ENCODE measurements at regions not wholly inside any gene's neighbourhood (a gene's known extent, or its start where the extent isn't known, plus 50 kb on each side); places are given as distances from the start of the nearest gene placed in this dataset.
"Not testable (repeated sequence)": the region's sequence is repeated elsewhere in the genome, so short reads cannot be mapped to it uniquely, and the experiment has no call there.

GRCh38 chr3:59374091-59374817, 324.4 kb upstream of the CFAP20DC start:
- H3K9ac ChIP-seq (ENCODE audit: low read depth, low read length) = no peak overlapping the region
- no peaks in the 10 kb centered on the region for H3K36me3 ChIP-seq (ENCODE audit: insufficient read depth, low read length)
- WGBS = 88% methylated on average over 6 of the region's 6 CpGs
- no peak overlapping the region for H3K27ac ChIP-seq (ENCODE audit: low read depth, low read length)
- no peaks in the 10 kb centered on the region for H3K27me3 ChIP-seq (ENCODE audit: insufficient read depth, low read length)
- H3K4me3 ChIP-seq (ENCODE audit: low read length) = no peak overlapping the region
- peaks cover 5% of the 10 kb centered on the region for H3K4me1 ChIP-seq (ENCODE audit: insufficient read depth, low read length)
- H3K9me3 ChIP-seq (ENCODE audit: insufficient read depth, low read depth, low read length) = no peaks in the 10 kb centered on the region

- H3K4me3 ChIP-seq (ENCODE audit: low read length) = no peak overlapping the region
- WGBS = 61% methylated on average over 3 of the region's 3 CpGs
- H3K9ac ChIP-seq (ENCODE audit: low read depth, low read length) = no peak overlapping the region
- no peaks in the 10 kb centered on the region for H3K9me3 ChIP-seq (ENCODE audit: insufficient read depth, low read depth, low read length)
- H3K27ac ChIP-seq (ENCODE audit: low read depth, low read length) = no peak overlapping the region
- peaks cover 7% of the 10 kb centered on the region for H3K4me1 ChIP-seq (ENCODE audit: insufficient read depth, low read length)
- no peaks in the 10 kb centered on the region for H3K36me3 ChIP-seq (ENCODE audit: insufficient read depth, low read length)
- H3K27me3 ChIP-seq (ENCODE audit: insufficient read depth, low read length) = no peaks in the 10 kb centered on the region
These were observed 322.5 kb upstream of the CFAP20DC start for GRCh38 chr3:59372346-59372745.

GRCh38 chr3:59368900-59369675, 319.3 kb upstream of the CFAP20DC start:
- WGBS = 94% methylated on average over 5 of the region's 5 CpGs
- Histone ChIP-seq H3K9ac (ENCODE audit: low read depth, low read length) (no peak overlapping the region), H3K27ac (ENCODE audit: low read depth, low read length) (no peak overlapping the region)

GRCh38 chr3:59367150-59367549, 317.3 kb upstream of the CFAP20DC start:
- no peak overlapping the region for H3K4me3 ChIP-seq (ENCODE audit: low read length)
- no peaks in the 10 kb centered on the region for H3K9me3 ChIP-seq (ENCODE audit: insufficient read depth, low read depth, low read length)
- H3K27me3 ChIP-seq (ENCODE audit: insufficient read depth, low read length) = no peaks in the 10 kb centered on the region
- no peak overlapping the region for H3K27ac ChIP-seq (ENCODE audit: low read depth, low read length)
- no peaks in the 10 kb centered on the region for H3K36me3 ChIP-seq (ENCODE audit: insufficient read depth, low read length)
- H3K4me1 ChIP-seq (ENCODE audit: insufficient read depth, low read length) = peaks cover 10% of the 10 kb centered on the region; the same call in 1 of the 2 replicates
- 67% methylated on average over 2 of the region's 3 CpGs for WGBS
- no peak overlapping the region for H3K9ac ChIP-seq (ENCODE audit: low read depth, low read length)

More at GRCh38 chr3:59368900-59369675, 319.3 kb upstream of the CFAP20DC start:
- Histone ChIP-seq H3K4me1 (ENCODE audit: insufficient read depth, low read length) (peaks cover 10% of the 10 kb centered on the region; the same call in 1 of the 2 replicates), H3K36me3 (ENCODE audit: insufficient read depth, low read length) (no peaks in the 10 kb centered on the region), H3K4me3 (ENCODE audit: low read length) (no peak overlapping the region), H3K27me3 (ENCODE audit: insufficient read depth, low read length) (no peaks in the 10 kb centered on the region), H3K9me3 (ENCODE audit: insufficient read depth, low read depth, low read length) (no peaks in the 10 kb centered on the region)

- Histone ChIP-seq H3K27ac (ENCODE audit: low read depth, low read length) (no peak overlapping the region), H3K9ac (ENCODE audit: low read depth, low read length) (no peak overlapping the region), H3K4me1 (ENCODE audit: insufficient read depth, low read length) (peaks cover 10% of the 10 kb centered on the region; the same call in 1 of the 2 replicates), H3K36me3 (ENCODE audit: insufficient read depth, low read length) (no peaks in the 10 kb centered on the region), H3K4me3 (ENCODE audit: low read length) (no peak overlapping the region), H3K9me3 (ENCODE audit: insufficient read depth, low read depth, low read length) (no peaks in the 10 kb centered on the region), H3K27me3 (ENCODE audit: insufficient read depth, low read length) (no peaks in the 10 kb centered on the region)
- WGBS = 90% methylated on average over 2 of the region's 2 CpGs
These were observed 316.4 kb upstream of the CFAP20DC start for GRCh38 chr3:59366218-59366617.

- peaks cover 10% of the 10 kb centered on the region; the same call in 1 of the 2 replicates for H3K4me1 ChIP-seq (ENCODE audit: insufficient read depth, low read length)
- no peaks in the 10 kb centered on the region for H3K36me3 ChIP-seq (ENCODE audit: insufficient read depth, low read length)
- H3K4me3 ChIP-seq (ENCODE audit: low read length) = no peak overlapping the region
- WGBS = 89% methylated on average over 3 of the region's 4 CpGs
- H3K9ac ChIP-seq (ENCODE audit: low read depth, low read length) = no peak overlapping the region
- no peaks in the 10 kb centered on the region for H3K27me3 ChIP-seq (ENCODE audit: insufficient read depth, low read length)
- no peak overlapping the region for H3K27ac ChIP-seq (ENCODE audit: low read depth, low read length)
- H3K9me3 ChIP-seq (ENCODE audit: insufficient read depth, low read depth, low read length) = peaks cover 7% of the 10 kb centered on the region; the same call in 1 of the 2 replicates
These were observed 314.7 kb upstream of the CFAP20DC start for GRCh38 chr3:59364496-59364895.

- 94% methylated on average over 8 of the region's 8 CpGs for WGBS
- not testable (repeated sequence) for H3K9ac ChIP-seq (ENCODE audit: low read depth, low read length)
These were observed 310.5 kb upstream of the CFAP20DC start for GRCh38 chr3:59360312-59360711.

GRCh38 chr3:59341459-59341858, 291.6 kb upstream of the CFAP20DC start:
- Histone ChIP-seq H3K9me3 (ENCODE audit: insufficient read depth, low read depth, low read length) (no peaks in the 10 kb centered on the region), H3K9ac (ENCODE audit: low read depth, low read length) (no peak overlapping the region), H3K4me1 (ENCODE audit: insufficient read depth, low read length) (no peaks in the 10 kb centered on the region), H3K4me3 (ENCODE audit: low read length) (no peak overlapping the region), H3K27me3 (ENCODE audit: insufficient read depth, low read length) (no peaks in the 10 kb centered on the region), H3K27ac (ENCODE audit: low read depth, low read length) (no peak overlapping the region), H3K36me3 (ENCODE audit: insufficient read depth, low read length) (no peaks in the 10 kb centered on the region)
- 80% methylated on average over 3 of the region's 4 CpGs for WGBS

More at GRCh38 chr3:59360312-59360711, 310.5 kb upstream of the CFAP20DC start:
- not testable (repeated sequence) for H3K4me3 ChIP-seq (ENCODE audit: low read length); H3K9me3 ChIP-seq (ENCODE audit: insufficient read depth, low read depth, low read length); H3K36me3 ChIP-seq (ENCODE audit: insufficient read depth, low read length); H3K27ac ChIP-seq (ENCODE audit: low read depth, low read length); H3K27me3 ChIP-seq (ENCODE audit: insufficient read depth, low read length); H3K4me1 ChIP-seq (ENCODE audit: insufficient read depth, low read length)

- H3K9me3 ChIP-seq (ENCODE audit: insufficient read depth, low read depth, low read length) = no peaks in the 10 kb centered on the region
- no peaks in the 10 kb centered on the region for H3K4me1 ChIP-seq (ENCODE audit: insufficient read depth, low read length)
- H3K36me3 ChIP-seq (ENCODE audit: insufficient read depth, low read length) = no peaks in the 10 kb centered on the region
- 94% methylated on average over 3 of the region's 3 CpGs for WGBS
- no peaks in the 10 kb centered on the region for H3K27me3 ChIP-seq (ENCODE audit: insufficient read depth, low read length)
- no peak overlapping the region for H3K4me3 ChIP-seq (ENCODE audit: low read length)
- no peak overlapping the region for H3K9ac ChIP-seq (ENCODE audit: low read depth, low read length)
- H3K27ac ChIP-seq (ENCODE audit: low read depth, low read length) = no peak overlapping the region
These were observed 290.0 kb upstream of the CFAP20DC start for GRCh38 chr3:59339818-59340217.

- H3K9me3 ChIP-seq (ENCODE audit: insufficient read depth, low read depth, low read length) = no peaks in the 10 kb centered on the region
- H3K27me3 ChIP-seq (ENCODE audit: insufficient read depth, low read length) = no peaks in the 10 kb centered on the region
- 78% methylated on average over 7 of the region's 7 CpGs for WGBS
- H3K4me1 ChIP-seq (ENCODE audit: insufficient read depth, low read length) = no peaks in the 10 kb centered on the region
- no peaks in the 10 kb centered on the region for H3K36me3 ChIP-seq (ENCODE audit: insufficient read depth, low read length)
- no peak overlapping the region for H3K27ac ChIP-seq (ENCODE audit: low read depth, low read length)
- H3K4me3 ChIP-seq (ENCODE audit: low read length) = no peak overlapping the region
- no peak overlapping the region for H3K9ac ChIP-seq (ENCODE audit: low read depth, low read length)
These were observed 289.1 kb upstream of the CFAP20DC start for GRCh38 chr3:59338934-59339333.

- Histone ChIP-seq H3K9me3 (ENCODE audit: insufficient read depth, low read depth, low read length) (no peaks in the 10 kb centered on the region), H3K4me1 (ENCODE audit: insufficient read depth, low read length) (no peaks in the 10 kb centered on the region), H3K4me3 (ENCODE audit: low read length) (no peak overlapping the region), H3K9ac (ENCODE audit: low read depth, low read length) (no peak overlapping the region), H3K36me3 (ENCODE audit: insufficient read depth, low read length) (no peaks in the 10 kb centered on the region), H3K27me3 (ENCODE audit: insufficient read depth, low read length) (no peaks in the 10 kb centered on the region), H3K27ac (ENCODE audit: low read depth, low read length) (no peak overlapping the region)
- WGBS = 89% methylated on average over 6 of the region's 6 CpGs
These were observed 285.5 kb upstream of the CFAP20DC start for GRCh38 chr3:59335338-59335737.

Data from HUES64 (cell line).